B cell (primary cell): ENCODE measurements at regions not wholly inside any gene's neighbourhood (a gene's known extent, or its start where the extent isn't known, plus 50 kb on each side); places are given as distances from the start of the nearest gene placed in this dataset.

Experiments used
- EZH2 ChIP-seq: IDR thresholded peaks from 2 replicates; pipeline ENCODE4 v1.6.1; 2012; ENCODE audit warnings: borderline replicate concordance, low read depth, mild to moderate bottlenecking, moderate library complexity, low read length; ENCODE audit not compliant: insufficient read depth, poor library complexity, severe bottlenecking
- TF ChIP-seq, protein P1 (sequence below): fragments of 200-600 bp; IDR thresholded peaks from one replicate; pipeline ENCODE4 v1.8.0; 2022; ENCODE audit warnings: antibody characterized with exemption, mild to moderate bottlenecking

DNA sequence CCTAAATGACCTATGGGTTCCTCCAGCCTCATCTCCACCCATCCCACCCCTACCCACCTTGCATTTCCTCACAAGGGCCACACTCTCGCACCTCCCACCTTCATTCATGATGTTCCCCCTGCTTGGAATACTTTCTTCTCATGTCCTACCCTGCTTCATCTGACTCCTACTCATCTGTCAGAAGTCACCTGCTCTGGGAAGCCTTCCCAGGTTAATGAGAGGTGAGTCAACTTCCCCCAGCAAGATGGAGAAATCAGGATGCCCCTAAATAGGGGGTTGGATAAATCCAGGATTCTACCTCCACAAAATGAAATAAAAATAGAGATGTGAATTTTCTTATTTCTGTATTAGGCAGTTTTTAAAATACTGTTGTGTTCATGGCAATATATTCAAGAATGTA, 51.0 kb upstream of the WSB1 start:
- TF ChIP-seq EZH2, result no peak
- TF ChIP-seq, protein P1, sequence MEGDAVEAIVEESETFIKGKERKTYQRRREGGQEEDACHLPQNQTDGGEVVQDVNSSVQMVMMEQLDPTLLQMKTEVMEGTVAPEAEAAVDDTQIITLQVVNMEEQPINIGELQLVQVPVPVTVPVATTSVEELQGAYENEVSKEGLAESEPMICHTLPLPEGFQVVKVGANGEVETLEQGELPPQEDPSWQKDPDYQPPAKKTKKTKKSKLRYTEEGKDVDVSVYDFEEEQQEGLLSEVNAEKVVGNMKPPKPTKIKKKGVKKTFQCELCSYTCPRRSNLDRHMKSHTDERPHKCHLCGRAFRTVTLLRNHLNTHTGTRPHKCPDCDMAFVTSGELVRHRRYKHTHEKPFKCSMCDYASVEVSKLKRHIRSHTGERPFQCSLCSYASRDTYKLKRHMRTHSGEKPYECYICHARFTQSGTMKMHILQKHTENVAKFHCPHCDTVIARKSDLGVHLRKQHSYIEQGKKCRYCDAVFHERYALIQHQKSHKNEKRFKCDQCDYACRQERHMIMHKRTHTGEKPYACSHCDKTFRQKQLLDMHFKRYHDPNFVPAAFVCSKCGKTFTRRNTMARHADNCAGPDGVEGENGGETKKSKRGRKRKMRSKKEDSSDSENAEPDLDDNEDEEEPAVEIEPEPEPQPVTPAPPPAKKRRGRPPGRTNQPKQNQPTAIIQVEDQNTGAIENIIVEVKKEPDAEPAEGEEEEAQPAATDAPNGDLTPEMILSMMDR, result no peak
